Left lung (tissue), 4 donors: ENCODE measurements at regions not wholly inside any gene's neighbourhood (a gene's known extent, or its start where the extent isn't known, plus 50 kb on each side); places are given as distances from the start of the nearest gene placed in this dataset.

ENCODE experiments used
- ATAC-seq: fragments of 200-7000 bp; cut with Tn5 transposase; one replicate; pipeline ENCODE4 v1.9.1; 2020; ENCODE audit warnings: moderate library complexity
- DNase-seq, 4 donors: peaks; one replicate each; pipeline ENCODE4 v3.0.0-alpha.2; 2013 to 2020
- H3K27ac ChIP-seq, 2 donors: fragments of 200-600 bp; sonication (generic) in 1 of 2; one replicate each; pipeline versions ENCODE4 v1.5.0 to v1.8.0; 2020 to 2021
- H3K27me3 ChIP-seq, 2 donors: fragments of 200-600 bp; sonication (generic) in 1 of 2; one replicate each; pipeline versions ENCODE4 v1.5.0 to v1.8.0; 2020 to 2021
- H3K36me3 ChIP-seq, 2 donors: fragments of 200-600 bp; sonication (generic) in 1 of 2; one replicate each; pipeline versions ENCODE4 v1.5.0 to v1.8.0; 2020 to 2021
- H3K4me1 ChIP-seq, 2 donors: fragments of 200-600 bp; one replicate each; pipeline ENCODE4 v1.8.0; 2021
- H3K4me3 ChIP-seq, 2 donors: fragments of 200-600 bp; sonication (generic) in 1 of 2; one replicate each; pipeline versions ENCODE4 v1.5.0 to v1.8.0; 2020 to 2021; ENCODE audit warnings: mild to moderate bottlenecking in 1 of 2
- H3K9me3 ChIP-seq, 2 donors: fragments of 200-600 bp; sonication (generic) in 1 of 2; one replicate each; pipeline versions ENCODE4 v1.5.0 to v1.8.0; 2020 to 2021
- CTCF ChIP-seq, 2 donors: fragments of 200-600 bp; sonication (generic) in 1 of 2; IDR thresholded peaks; one replicate each; pipeline versions ENCODE4 v1.5.0 to v1.8.0; 2021; ENCODE audit warnings: antibody characterized with exemption in 2 of 2
- intact Hi-C, 2 donors: fragments of 100-400 bp; cut with DNase I; formaldehyde crosslinking; loops; one replicate each; pipeline versions ENCODE4 v1.11.2 to v1.14.2; 2022
- donor health status: DM: no; HTN: yes; CAD: no.
- donor health status: DM: no; HTN: no; CAD: no.

DNA sequence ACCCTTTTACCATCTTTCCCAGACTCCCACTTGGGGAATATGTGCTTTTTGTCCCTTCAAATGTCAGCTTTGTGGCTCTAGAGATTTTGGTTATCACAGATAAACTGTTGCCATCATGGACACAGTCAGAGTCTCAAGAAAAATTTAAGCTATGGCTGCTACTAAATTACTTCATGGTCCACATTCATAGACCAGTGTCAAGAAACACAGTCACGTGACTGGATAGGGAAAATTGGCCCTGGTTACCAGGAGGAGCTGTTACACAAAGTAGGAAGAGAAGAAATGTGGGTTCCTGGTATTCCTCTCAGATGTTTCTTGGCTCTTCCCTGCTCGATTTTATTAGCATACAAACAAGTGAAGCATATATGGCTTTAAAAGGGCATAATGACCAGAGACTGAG, 348.9 kb downstream of the NDFIP2 start:
- no peak for DNase-seq
- Histone ChIP-seq H3K4me3 (no peak overlapping the region), H3K27me3 (no peaks in the 10 kb centered on the region), H3K27ac (no peak overlapping the region), H3K9me3 (no peaks in the 10 kb centered on the region), H3K4me1 (no peaks in the 10 kb centered on the region), H3K36me3 (no peaks in the 10 kb centered on the region)
- TF ChIP-seq CTCF (IDR thresholded peaks at IDR 0.05), result no peak
- intact Hi-C loops, result no loop called here
- ATAC-seq, result no peak

DNA sequence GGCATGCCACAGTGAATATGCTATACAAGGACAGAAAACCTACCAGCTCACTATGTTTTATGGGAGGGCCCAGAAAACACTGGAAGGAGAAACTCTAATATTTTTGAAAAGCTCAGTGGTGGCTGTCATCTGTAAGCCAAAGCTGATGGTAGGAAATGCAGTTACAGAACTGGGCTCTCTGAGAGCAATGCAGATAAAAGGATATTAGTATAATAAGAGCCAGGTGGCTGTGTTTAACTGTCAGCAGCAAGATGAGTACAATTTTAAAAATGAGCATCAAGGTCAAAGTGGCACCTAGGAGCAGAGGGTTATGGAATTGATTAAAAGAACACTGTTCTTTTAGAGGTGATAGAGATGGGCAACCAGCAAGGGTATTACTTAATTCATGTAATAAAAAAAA, 345.0 kb downstream of the NDFIP2 start:
- Histone ChIP-seq H3K4me1 (no peaks in the 10 kb centered on the region), H3K27ac (no peak overlapping the region), H3K4me3 (no peak overlapping the region), H3K36me3 (no peaks in the 10 kb centered on the region), H3K27me3 (no peaks in the 10 kb centered on the region), H3K9me3 (no peaks in the 10 kb centered on the region)
- intact Hi-C loops, result no loop called here
- no peak for TF ChIP-seq CTCF (IDR thresholded peaks at IDR 0.05)
- no peak for ATAC-seq
- DNase-seq, result no peak

- no peak for TF ChIP-seq CTCF (IDR thresholded peaks at IDR 0.05)
These were observed 334.1 kb downstream of the NDFIP2 start for GRCh38 chr13:79815041-79815440.

GRCh38 chr13:79812070-79812850, 331.3 kb downstream of the NDFIP2 start:
- DNase-seq (no peak), ATAC-seq (no peak)
- Histone ChIP-seq H3K36me3 (no peaks in the 10 kb centered on the region), H3K9me3 (no peaks in the 10 kb centered on the region), H3K27me3 (no peaks in the 10 kb centered on the region), H3K27ac (no peak overlapping the region), H3K4me3 (no peak overlapping the region), H3K4me1 (peaks cover 0 to 4% of the 10 kb centered on the region in 2 donors)
- intact Hi-C loops, result no loop called here
- no peak for TF ChIP-seq CTCF (IDR thresholded peaks at IDR 0.05)

More at GRCh38 chr13:79815041-79815440, 334.1 kb downstream of the NDFIP2 start:
- no peaks in the 10 kb centered on the region for H3K27me3 ChIP-seq
- H3K9me3 ChIP-seq, result no peaks in the 10 kb centered on the region
- DNase-seq (no peak), ATAC-seq (no peak)
- H3K4me3 ChIP-seq, result no peak overlapping the region
- intact Hi-C loops, result no loop called here
- H3K27ac ChIP-seq, result no peak overlapping the region
- H3K36me3 ChIP-seq, result no peaks in the 10 kb centered on the region
- H3K4me1 ChIP-seq, result peaks cover 0 to 4% of the 10 kb centered on the region in 2 donors

GRCh38 chr13:79811170-79811569, 330.2 kb downstream of the NDFIP2 start:
- Histone ChIP-seq H3K9me3 (no peaks in the 10 kb centered on the region), H3K36me3 (no peaks in the 10 kb centered on the region), H3K4me3 (no peak overlapping the region), H3K27ac (no peak overlapping the region), H3K4me1 (peaks cover 0 to 4% of the 10 kb centered on the region in 2 donors), H3K27me3 (no peaks in the 10 kb centered on the region)
- no peak for DNase-seq
- no peak for ATAC-seq
- TF ChIP-seq CTCF (IDR thresholded peaks at IDR 0.05), result no peak
- intact Hi-C loops, result no loop called here
